H1 (cell line): ENCODE measurements at regions not wholly inside any gene's neighbourhood (a gene's known extent, or its start where the extent isn't known, plus 50 kb on each side); places are given as distances from the start of the nearest gene placed in this dataset.

ENCODE experiments used
- CTCF ChIA-PET: fragments of 300-600 bp; sonication (Branson Sonifier 250); formaldehyde crosslinking; loops from one replicate; lab custom pipeline; 2021; ENCODE audit not compliant: partially characterized antibody; lab: Charles Lee
- POLR2A ChIA-PET: fragments of 300-600 bp; sonication (Branson Sonifier 250); formaldehyde crosslinking; loops from one replicate; lab custom pipeline; 2021; ENCODE audit warnings: inconsistent platforms; ENCODE audit not compliant: partially characterized antibody; lab: Charles Lee
- DNase-seq, 2 experiments: peaks; one replicate each; pipeline versions ENCODE4 v3.0.0 to v3.0.0-alpha.2; 2010 to 2022; ENCODE audit warnings: low spot score in 2 of 2, low read depth in 1 of 2, mixed read lengths in 1 of 2
- FAIRE-seq: peaks from 2 replicates; lab custom pipeline; 2011; peaks lifted over from hg19 to GRCh38; lab: Jason Lieb, UNC
- H2AFZ ChIP-seq: 2 replicates; pipeline ENCODE4 v1.8.1; 2012; ENCODE audit warnings: low read length, inconsistent platforms
- H2AK5ac ChIP-seq: 2 replicates; pipeline ENCODE4 v1.6.1; 2013; ENCODE audit warnings: low read depth, low read length
- H2BK120ac ChIP-seq: replicated peaks from 2 replicates; pipeline ENCODE3; 2013; ENCODE audit warnings: low read depth, low read length, inconsistent platforms
- H2BK12ac ChIP-seq: 2 replicates; pipeline ENCODE4 v1.6.1; 2013; ENCODE audit warnings: low read depth, low read length
- H2BK15ac ChIP-seq: 2 replicates; pipeline ENCODE4 v1.6.1; 2013; ENCODE audit warnings: low read length
- H2BK20ac ChIP-seq: 2 replicates; pipeline ENCODE4 v1.6.1; 2013; ENCODE audit warnings: low read length
- H2BK5ac ChIP-seq: 2 replicates; pipeline ENCODE4 v1.6.1; 2013; ENCODE audit warnings: low read depth, low read length
- H3K14ac ChIP-seq: 2 replicates; pipeline ENCODE4 v1.6.1; 2013; ENCODE audit warnings: inconsistent platforms; ENCODE audit not compliant: insufficient read length
- H3K18ac ChIP-seq: 2 replicates; pipeline ENCODE4 v1.6.1; 2013; ENCODE audit warnings: low read length; ENCODE audit errors: extremely low read depth
- H3K23ac ChIP-seq: 2 replicates; pipeline ENCODE4 v1.6.1; 2013; ENCODE audit warnings: inconsistent platforms; ENCODE audit not compliant: insufficient read length
- H3K23me2 ChIP-seq: 2 replicates; pipeline ENCODE4 v1.6.1; 2013; ENCODE audit warnings: low read depth, low read length
- H3K27ac ChIP-seq: 2 replicates; pipeline ENCODE4 v1.6.1; 2011; ENCODE audit warnings: low read depth, low read length, inconsistent platforms
- H3K27me3 ChIP-seq, 4 experiments: replicated peaks in 1 of 4; 1 replicate in 1 of 4; 2 replicates in 3 of 4; pipeline versions ENCODE4 v1.6.1 to v1.8.1; 2011 to 2013; ENCODE audit warnings: low read length in 3 of 4, mild to moderate bottlenecking in 3 of 4, inconsistent platforms in 2 of 4, mixed read lengths in 2 of 4, moderate library complexity in 1 of 4; ENCODE audit not compliant: control insufficient read depth in 3 of 4, insufficient read depth in 3 of 4; ENCODE audit errors: extremely low read depth in 1 of 4
- H3K36me3 ChIP-seq, 4 experiments: 2 replicates each; pipeline versions ENCODE4 v1.6.1 to v1.8.1; 2011 to 2013; ENCODE audit warnings: mild to moderate bottlenecking in 4 of 4, low read length in 3 of 4, moderate library complexity in 2 of 4, control low read depth in 1 of 4, inconsistent platforms in 1 of 4; ENCODE audit not compliant: insufficient read depth in 4 of 4, control insufficient read depth in 2 of 4
- H3K4ac ChIP-seq: replicated peaks from 2 replicates; pipeline ENCODE3; 2013; ENCODE audit warnings: low read length, low read depth, mixed read lengths, inconsistent platforms; ENCODE audit not compliant: insufficient read length
- H3K4me1 ChIP-seq, 4 experiments: replicated peaks in 1 of 4; 1 replicate in 1 of 4; 2 replicates in 3 of 4; pipeline versions ENCODE4 v1.6.1 to v1.8.1; 2011 to 2013; ENCODE audit warnings: low read length in 3 of 4, inconsistent platforms in 2 of 4, mixed read lengths in 1 of 4; ENCODE audit not compliant: insufficient read depth in 4 of 4, control insufficient read depth in 3 of 4
- H3K4me2 ChIP-seq, 2 experiments: 2 replicates each; pipeline versions ENCODE4 v1.6.1 to v1.8.1; 2011 to 2013; ENCODE audit warnings: low read depth in 2 of 2, low read length in 2 of 2, control low read depth in 1 of 2, inconsistent platforms in 1 of 2, mild to moderate bottlenecking in 1 of 2; ENCODE audit not compliant: insufficient read depth in 1 of 2
- H3K4me3 ChIP-seq, 4 experiments: fragments of 200-600, 300-600 bp in 1 of 4; sonication (generic), shearing (Covaris generic), sonication (Bioruptor Twin) in 1 of 4; 2 replicates each; pipeline versions ENCODE4 v1.5.1 to v1.8.1; 2011 to 2016; ENCODE audit warnings: low read length in 4 of 4, low read depth in 3 of 4, control low read depth in 2 of 4, inconsistent platforms in 2 of 4, mild to moderate bottlenecking in 2 of 4, mixed read lengths in 1 of 4, moderate library complexity in 1 of 4; ENCODE audit not compliant: insufficient read depth in 2 of 4; ENCODE audit errors: extremely low read depth in 1 of 4
- H3K56ac ChIP-seq: replicated peaks from 2 replicates; pipeline ENCODE3; 2013; ENCODE audit warnings: low read depth, mild to moderate bottlenecking, mixed read lengths, low read length, inconsistent platforms; ENCODE audit not compliant: insufficient read length
- H3K79me1 ChIP-seq: 2 replicates; pipeline ENCODE4 v1.6.1; 2013; ENCODE audit warnings: low read depth, low read length, control low read depth
- H3K79me2 ChIP-seq, 2 experiments: 2 replicates each; pipeline versions ENCODE4 v1.6.1 to v1.8.1; 2012 to 2013; ENCODE audit warnings: low read length in 2 of 2, mild to moderate bottlenecking in 2 of 2, inconsistent platforms in 1 of 2; ENCODE audit not compliant: insufficient read depth in 2 of 2, control insufficient read depth in 1 of 2
- H3K9ac ChIP-seq, 4 experiments: replicated peaks in 1 of 4; 1 replicate in 1 of 4; 2 replicates in 3 of 4; pipeline versions ENCODE4 v1.6.1 to v1.8.1; 2011 to 2013; ENCODE audit warnings: low read depth in 3 of 4, low read length in 3 of 4, control low read depth in 2 of 4, mild to moderate bottlenecking in 2 of 4, moderate library complexity in 2 of 4, inconsistent platforms in 1 of 4; ENCODE audit errors: extremely low read depth in 1 of 4
- H3K9me3 ChIP-seq, 2 experiments: 2 replicates each; pipeline versions ENCODE4 v1.6.1 to v1.8.1; 2012 to 2013; ENCODE audit warnings: mild to moderate bottlenecking in 2 of 2, moderate library complexity in 2 of 2, control low read depth in 1 of 2, inconsistent platforms in 1 of 2, low read depth in 1 of 2, low read length in 1 of 2, mixed read lengths in 1 of 2; ENCODE audit not compliant: insufficient read depth in 2 of 2
- H4K20me1 ChIP-seq, 2 experiments: replicated peaks in 1 of 2; 2 replicates each; pipeline versions ENCODE3 to v1.8.1; 2011 to 2013; ENCODE audit warnings: inconsistent platforms in 2 of 2, low read length in 2 of 2, mild to moderate bottlenecking in 1 of 2; ENCODE audit not compliant: insufficient read depth in 2 of 2, control insufficient read depth in 1 of 2
- H4K5ac ChIP-seq: 2 replicates; pipeline ENCODE4 v1.6.1; 2013; ENCODE audit warnings: low read length, low read depth, mixed read lengths, inconsistent platforms; ENCODE audit not compliant: insufficient read length
- H4K8ac ChIP-seq: 2 replicates; pipeline ENCODE4 v1.8.0; 2013; ENCODE audit warnings: mild to moderate bottlenecking, moderate library complexity, low read length, inconsistent platforms; ENCODE audit not compliant: insufficient read depth; ENCODE audit errors: extremely low read depth
- H4K91ac ChIP-seq: replicated peaks from 2 replicates; pipeline ENCODE3; 2013; ENCODE audit warnings: low read length, mixed read lengths, inconsistent platforms; ENCODE audit not compliant: insufficient read length
- ASH2L ChIP-seq: fragments of 200-600, 300-600 bp; sonication (generic); IDR thresholded peaks from one replicate; pipeline ENCODE4 v1.7.1; 2017; ENCODE audit warnings: low read length
- RAD21 ChIP-seq, 2 experiments: IDR thresholded peaks in 1 of 2; conservative IDR thresholded peaks in 1 of 2; 2 replicates each; pipeline ENCODE4 v1.6.1; 2011; ENCODE audit warnings: low read depth in 2 of 2, low read length in 2 of 2, improper control_type of control experiment in 1 of 2, inconsistent platforms in 1 of 2, mild to moderate bottlenecking in 1 of 2, moderate library complexity in 1 of 2
- WGBS, 2 experiments: shearing (Covaris generic) in 1 of 2; methylation state at CpG; one replicate each; pipeline versions ENCODE4 v1.1.6 to v1.1.7; 2013 to 2015; ENCODE audit warnings: low lambda C conversion rate in 2 of 2, mixed read lengths in 2 of 2, inconsistent platforms in 1 of 2, low coverage in 1 of 2, missing lambda C conversion rate in 1 of 2; ENCODE audit not compliant: insufficient replicate concordance in 2 of 2, insufficient coverage in 1 of 2, insufficient read length in 1 of 2; ENCODE audit errors: extremely low coverage in 1 of 2, missing lambda C conversion rate in 1 of 2; 5-methylcytosine and 5-hydroxymethylcytosine counted together

DNA sequence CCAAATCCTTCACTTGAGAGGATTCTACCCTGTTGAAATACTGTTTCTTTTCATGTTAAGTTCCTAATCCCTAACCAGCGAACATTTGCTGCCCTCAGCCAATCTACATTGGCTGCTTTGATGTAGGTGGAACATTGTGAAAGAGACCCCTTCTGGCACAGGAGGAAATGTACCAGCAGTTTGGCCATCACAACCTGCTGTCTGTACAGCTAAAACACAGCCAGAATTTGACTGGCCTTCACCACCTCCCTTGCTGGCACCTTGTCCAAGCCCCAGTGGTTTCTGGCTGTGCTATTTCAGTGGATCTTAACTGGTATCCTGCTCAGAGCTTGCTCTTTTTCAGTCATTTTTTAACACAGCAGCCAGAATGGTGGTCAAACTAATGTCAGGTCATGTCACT, 202.1 kb upstream of the EPHA7 start:
- DNase-seq (no peak), FAIRE-seq (no peak)
- Histone ChIP-seq H3K27ac (no peak overlapping the region), H3K36me3 (no peaks in the 10 kb centered on the region), H3K4ac (no peak overlapping the region), H3K23ac (no peak overlapping the region), H3K14ac (no peak overlapping the region), H3K79me1 (no peaks in the 10 kb centered on the region), H2BK5ac (no peak overlapping the region), H3K4me3 (no peak overlapping the region), H3K9ac (no peak overlapping the region), H4K20me1 (no peaks in the 10 kb centered on the region), H3K23me2 (no peaks in the 10 kb centered on the region), H3K56ac (no peak overlapping the region), H3K4me1 (no peaks in the 10 kb centered on the region), H2BK20ac (no peak overlapping the region), H2BK12ac (no peak overlapping the region), H2AFZ (no peak overlapping the region; the same call in 1 of the 2 replicates), H2BK120ac (no peak overlapping the region), H4K5ac (no peak overlapping the region), H3K18ac (no peak overlapping the region), H3K4me2 (no peak overlapping the region), H3K9me3 (no peaks in the 10 kb centered on the region), H3K79me2 (no peaks in the 10 kb centered on the region), H2BK15ac (no peak overlapping the region), H2AK5ac (no peak overlapping the region), H3K27me3 (no peaks in the 10 kb centered on the region), H4K8ac (no peak overlapping the region), H4K91ac (no peak overlapping the region)
- no peak for TF ChIP-seq ASH2L
- TF ChIP-seq RAD21 (IDR thresholded peaks at IDR 0.05 in 1 of 2, conservative IDR thresholded peaks at IDR 0.05 in 1 of 2; ENCODE audit: low read depth in 2 of 2, low read length in 2 of 2): peak; percentile 5 to 19; a peak in 3 of 4 replicates
- CTCF ChIA-PET: interaction anchor here (0.9 kb wide), 1 partner anchor 24 kb away, joined by 3 read pairs; no protein-coding TSS in a partner anchor
- POLR2A ChIA-PET: no interaction called here
- WGBS, 2 experiments: 90% methylated on average over 1 of the region's 1 CpG; no CpG with 5 or more reads in 1 of the 2 experiments
